ENCODE measurements at regions not wholly inside any gene's neighbourhood (a gene's known extent, or its start where the extent isn't known, plus 50 kb on each side); places are given as distances from the start of the nearest gene placed in this dataset.

GRCh38 chr1:93751377-93752250 lies 70.0 kb upstream of the BCAR3 start:
- TF ChIP-seq, protein P1, sequence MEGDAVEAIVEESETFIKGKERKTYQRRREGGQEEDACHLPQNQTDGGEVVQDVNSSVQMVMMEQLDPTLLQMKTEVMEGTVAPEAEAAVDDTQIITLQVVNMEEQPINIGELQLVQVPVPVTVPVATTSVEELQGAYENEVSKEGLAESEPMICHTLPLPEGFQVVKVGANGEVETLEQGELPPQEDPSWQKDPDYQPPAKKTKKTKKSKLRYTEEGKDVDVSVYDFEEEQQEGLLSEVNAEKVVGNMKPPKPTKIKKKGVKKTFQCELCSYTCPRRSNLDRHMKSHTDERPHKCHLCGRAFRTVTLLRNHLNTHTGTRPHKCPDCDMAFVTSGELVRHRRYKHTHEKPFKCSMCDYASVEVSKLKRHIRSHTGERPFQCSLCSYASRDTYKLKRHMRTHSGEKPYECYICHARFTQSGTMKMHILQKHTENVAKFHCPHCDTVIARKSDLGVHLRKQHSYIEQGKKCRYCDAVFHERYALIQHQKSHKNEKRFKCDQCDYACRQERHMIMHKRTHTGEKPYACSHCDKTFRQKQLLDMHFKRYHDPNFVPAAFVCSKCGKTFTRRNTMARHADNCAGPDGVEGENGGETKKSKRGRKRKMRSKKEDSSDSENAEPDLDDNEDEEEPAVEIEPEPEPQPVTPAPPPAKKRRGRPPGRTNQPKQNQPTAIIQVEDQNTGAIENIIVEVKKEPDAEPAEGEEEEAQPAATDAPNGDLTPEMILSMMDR (IDR thresholded peaks at IDR 0.05; ENCODE audit: insufficient read depth, low read length, poor library complexity, severe bottlenecking), result no peak
- no peak for TF ChIP-seq EZH2phosphoT487 (conservative IDR thresholded peaks at IDR 0.05; ENCODE audit: low read length)
